ENCODE measurements at regions not wholly inside any gene's neighbourhood (a gene's known extent, or its start where the extent isn't known, plus 50 kb on each side); places are given as distances from the start of the nearest gene placed in this dataset.

- TF ChIP-seq CTCF (conservative IDR thresholded peaks at IDR 0.05; ENCODE audit: low read depth, low read length) = no peak
- TF ChIP-seq EZH2 (IDR thresholded peaks at IDR 0.05; ENCODE audit: borderline replicate concordance, low read depth, low read length, poor library complexity, severe bottlenecking) = no peak
Observed at GRCh38 chr9:25206027-25206426, 472.2 kb downstream of the TUSC1 start.

All from A673 (cell line).